ENCODE measurements at regions not wholly inside any gene's neighbourhood (a gene's known extent, or its start where the extent isn't known, plus 50 kb on each side); places are given as distances from the start of the nearest gene placed in this dataset.

DNA sequence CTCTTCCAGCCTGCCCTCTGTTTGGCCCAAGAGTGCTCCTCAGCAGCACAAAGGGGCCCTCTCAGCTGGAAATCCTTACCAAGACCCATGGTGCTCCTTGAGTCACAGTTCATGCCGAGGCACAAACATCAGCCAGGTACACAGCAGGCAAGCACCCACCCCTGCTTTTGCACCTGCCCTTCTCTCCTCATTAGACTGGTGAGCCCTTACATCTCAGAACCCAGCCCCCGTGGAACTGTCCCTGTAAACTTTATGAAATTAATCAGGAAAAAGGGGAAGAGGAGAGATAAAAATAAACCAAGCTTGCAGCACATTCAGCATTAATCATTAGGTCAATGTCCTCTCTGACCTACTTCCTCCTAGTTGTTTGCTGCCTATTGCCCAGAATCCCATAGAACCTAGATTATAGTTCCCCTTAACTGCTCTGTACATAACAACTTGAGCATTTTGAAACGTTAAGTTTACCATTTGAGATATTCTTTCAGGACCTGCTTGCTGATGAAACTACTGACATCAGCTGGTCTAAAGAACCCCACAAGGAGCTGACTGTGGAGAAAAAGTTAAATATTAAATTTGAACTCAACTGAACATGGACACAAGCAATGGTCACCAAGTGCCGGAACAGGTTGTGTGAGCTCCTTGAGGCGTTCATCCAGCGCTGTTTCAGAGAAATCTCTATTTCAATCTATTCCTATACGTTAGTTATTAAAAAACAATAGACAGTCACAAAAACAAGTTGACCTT is 738.4 kb downstream of the MATN1 start:
- no peak for ATAC-seq
- Mint-ChIP-seq H3K36me3 (no peaks in the 10 kb centered on the region), H3K9me3 (no peaks in the 10 kb centered on the region), H3K4me1 (no peaks in the 10 kb centered on the region), H3K4me3 (no peak overlapping the region), H3K27ac (no peak overlapping the region)
- DNase-seq (ENCODE audit: low spot score in 2 of 2): peak in 1 of 2 donors; percentile 23

DNA sequence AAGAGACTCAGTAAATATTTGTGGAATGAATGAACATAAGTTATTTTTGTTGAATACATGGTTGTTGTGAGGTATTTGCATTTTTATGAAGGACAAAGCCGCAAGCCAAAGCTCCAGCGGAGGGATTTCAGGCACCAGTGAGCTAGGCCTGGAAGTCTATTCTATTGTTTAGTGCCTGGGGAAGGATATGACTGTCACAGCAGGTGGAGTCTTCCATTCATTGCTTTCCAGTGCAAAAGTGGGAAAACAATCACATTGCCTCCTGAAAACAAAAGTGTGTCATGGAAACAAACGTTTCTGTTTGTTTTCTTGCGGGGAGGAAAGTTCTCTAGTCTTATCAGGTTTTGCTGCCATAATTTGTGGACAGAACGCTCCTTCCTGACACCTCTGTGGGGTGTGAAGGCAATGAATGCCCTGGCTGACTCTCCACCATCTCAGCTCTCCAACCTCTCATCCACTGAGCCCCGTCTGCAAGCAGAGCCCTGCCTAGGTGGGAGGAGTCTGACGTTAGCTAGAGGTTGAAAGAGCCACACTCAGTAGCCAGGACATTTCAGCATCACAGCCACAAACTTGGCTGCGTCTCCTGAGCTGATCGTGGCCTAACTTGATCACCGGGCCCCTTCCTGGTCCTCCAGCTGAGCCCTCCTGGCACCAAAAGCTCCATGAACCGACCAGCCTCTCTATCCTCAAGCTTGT is 739.1 kb downstream of the MATN1 start:
- Mint-ChIP-seq H3K4me1 (no peaks in the 10 kb centered on the region), H3K4me3 (no peak overlapping the region), H3K36me3 (no peaks in the 10 kb centered on the region), H3K9me3 (no peaks in the 10 kb centered on the region), H3K27ac (no peak overlapping the region)
- DNase-seq (ENCODE audit: low spot score in 2 of 2): peak in 1 of 2 donors; percentile 13
- ATAC-seq: no peak

DNA sequence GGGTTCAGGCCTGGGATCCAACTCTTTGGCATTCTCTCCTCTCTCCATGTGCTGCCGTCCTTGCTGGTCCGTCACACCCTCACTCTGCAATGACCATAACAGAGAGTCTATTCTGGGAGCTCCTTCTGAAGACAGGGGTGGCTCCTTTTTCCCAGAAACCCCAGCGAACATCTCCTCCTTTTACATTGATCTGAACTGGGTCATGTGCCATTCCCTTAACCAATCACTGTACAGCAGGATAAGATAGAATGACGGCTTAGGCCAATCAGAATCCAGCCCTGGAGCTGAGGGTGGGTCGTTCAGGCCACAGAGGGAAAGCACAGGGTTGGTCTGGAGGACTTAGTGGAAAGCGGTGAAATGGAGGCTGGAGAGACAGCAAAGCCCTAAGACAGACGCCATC is 740.1 kb downstream of the MATN1 start:
- Mint-ChIP-seq H3K4me3 (no peak overlapping the region), H3K9me3 (no peaks in the 10 kb centered on the region), H3K36me3 (no peaks in the 10 kb centered on the region), H3K27ac (no peak overlapping the region), H3K4me1 (no peaks in the 10 kb centered on the region)
- DNase-seq (ENCODE audit: low spot score in 2 of 2): peak in 1 of 2 donors; percentile 10
- no peak for ATAC-seq

DNA sequence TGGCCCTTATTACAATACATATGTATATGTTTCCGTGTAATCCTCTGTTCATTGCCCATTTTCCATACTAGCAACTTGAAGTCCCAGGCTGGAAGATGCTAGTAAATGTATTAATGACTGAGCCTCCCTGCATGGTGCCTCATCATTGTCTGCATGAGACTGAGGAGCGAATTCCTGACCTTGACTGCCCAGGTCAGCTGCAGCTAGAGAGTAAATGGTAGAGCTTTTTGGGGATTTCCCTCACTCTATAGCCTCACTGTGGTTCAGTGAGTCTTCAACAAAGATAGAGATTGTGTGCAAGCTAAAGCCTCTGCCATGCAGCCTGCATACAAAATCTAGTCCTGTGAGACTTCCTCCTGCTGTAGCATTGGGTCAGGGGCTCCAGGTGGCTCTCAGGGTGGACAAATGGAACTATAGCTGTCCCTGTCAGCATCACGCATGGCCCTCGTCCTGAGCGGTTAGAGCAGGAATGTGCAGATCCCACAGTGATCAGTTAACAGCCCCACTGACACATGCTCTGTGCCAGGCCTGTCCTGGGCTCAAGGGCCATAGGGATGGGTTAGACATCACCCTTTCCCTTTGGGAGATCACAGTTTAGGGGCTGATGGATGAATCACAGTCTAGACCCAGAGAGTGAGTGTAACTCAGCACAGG is 741.7 kb downstream of the MATN1 start:
- Mint-ChIP-seq H3K27ac (no peak overlapping the region), H3K9me3 (no peaks in the 10 kb centered on the region), H3K36me3 (no peaks in the 10 kb centered on the region), H3K4me3 (no peak overlapping the region), H3K4me1 (no peaks in the 10 kb centered on the region)
- peak in 1 of 2 donors; percentile 18 for DNase-seq (ENCODE audit: low spot score in 2 of 2)
- ATAC-seq: no peak

DNA sequence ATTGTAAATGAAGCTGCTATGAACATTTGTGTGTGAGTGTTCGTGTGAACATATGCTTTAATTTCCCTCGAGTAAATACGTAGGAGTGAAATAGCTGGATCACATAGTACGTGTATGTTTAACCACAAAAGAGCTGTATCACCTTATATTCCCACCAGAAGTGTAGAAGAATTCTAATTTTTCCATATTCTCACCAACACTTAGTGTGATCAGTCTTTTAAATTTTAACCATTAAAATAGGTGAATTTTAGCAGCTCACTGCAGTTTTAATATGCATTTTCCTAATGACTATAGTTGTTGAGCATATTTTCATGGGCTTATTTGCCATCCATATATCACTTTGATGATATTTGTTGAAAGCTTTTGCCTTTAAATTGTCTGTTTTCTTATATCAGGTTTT is 741.2 kb downstream of the PTPRU start:
- Mint-ChIP-seq H3K27ac (no peak overlapping the region), H3K4me3 (no peak overlapping the region), H3K4me1 (no peaks in the 10 kb centered on the region), H3K9me3 (no peaks in the 10 kb centered on the region), H3K36me3 (no peaks in the 10 kb centered on the region)
- ATAC-seq: no peak
- DNase-seq (ENCODE audit: low spot score in 2 of 2): no peak

DNA sequence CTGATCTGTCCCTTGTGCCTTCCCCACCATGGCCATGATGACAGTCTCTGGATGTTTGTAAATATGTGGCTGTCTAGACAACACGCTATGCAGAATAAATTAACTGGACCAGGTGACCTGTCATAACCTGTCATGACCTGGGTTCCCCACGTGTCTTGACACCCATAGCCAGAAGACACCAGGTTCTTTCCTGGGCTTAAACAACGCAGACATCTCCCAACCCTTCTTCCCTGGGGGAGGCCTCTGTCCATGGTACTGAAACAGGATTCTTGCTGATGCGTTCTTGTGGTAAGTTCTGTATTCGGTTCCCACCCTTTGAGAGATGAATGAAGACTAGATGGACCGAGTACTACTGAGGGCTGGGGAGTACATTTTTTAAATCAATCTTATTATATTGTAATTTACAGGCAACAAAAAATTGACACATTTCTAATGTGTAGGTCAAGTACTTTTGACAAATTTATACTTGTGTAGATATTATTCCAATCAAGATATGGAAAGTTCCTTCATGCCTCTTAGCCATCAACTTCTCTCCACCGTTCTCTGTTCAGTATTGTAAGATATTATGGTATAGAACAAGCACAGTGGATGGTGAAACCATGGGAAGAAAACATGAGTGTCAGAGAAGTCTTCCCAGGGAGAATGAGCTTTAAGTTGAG is 738.8 kb downstream of the PTPRU start:
- no peak overlapping the region for H3K4me3 Mint-ChIP-seq
- no peak for ATAC-seq
- no peaks in the 10 kb centered on the region for H3K9me3 Mint-ChIP-seq
- DNase-seq (ENCODE audit: low spot score in 2 of 2): peak in 1 of 2 donors; percentile 44
- no peaks in the 10 kb centered on the region for H3K36me3 Mint-ChIP-seq
- no peak overlapping the region for H3K27ac Mint-ChIP-seq
- peaks cover 6% of the 10 kb centered on the region for H3K4me1 Mint-ChIP-seq

DNA sequence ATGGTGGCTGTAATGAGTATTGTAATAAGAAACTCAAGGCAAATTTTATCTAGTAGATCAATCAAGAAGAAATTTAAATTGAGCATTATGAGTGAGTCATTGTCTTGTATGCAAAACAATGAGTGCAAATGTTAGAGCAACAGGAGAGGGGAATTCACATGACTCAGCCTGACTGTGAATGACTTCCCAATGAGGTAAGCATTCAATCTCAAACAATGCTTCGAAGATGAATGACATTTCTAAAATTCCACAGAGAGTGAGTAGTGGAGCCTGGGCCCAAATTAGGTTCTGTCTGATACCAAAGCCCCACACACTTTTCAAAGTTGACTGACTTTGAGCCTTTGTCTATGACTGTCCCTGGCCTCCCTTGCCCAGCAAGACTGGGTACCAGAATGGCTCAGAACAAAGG is 738.0 kb downstream of the PTPRU start:
- Mint-ChIP-seq H3K4me3 (no peak overlapping the region), H3K27ac (no peak overlapping the region), H3K9me3 (no peaks in the 10 kb centered on the region), H3K4me1 (peaks cover 6% of the 10 kb centered on the region), H3K36me3 (no peaks in the 10 kb centered on the region)
- DNase-seq (ENCODE audit: low spot score in 2 of 2) (peak in 1 of 2 donors; percentile 18), ATAC-seq (peak; percentile 84)

DNA sequence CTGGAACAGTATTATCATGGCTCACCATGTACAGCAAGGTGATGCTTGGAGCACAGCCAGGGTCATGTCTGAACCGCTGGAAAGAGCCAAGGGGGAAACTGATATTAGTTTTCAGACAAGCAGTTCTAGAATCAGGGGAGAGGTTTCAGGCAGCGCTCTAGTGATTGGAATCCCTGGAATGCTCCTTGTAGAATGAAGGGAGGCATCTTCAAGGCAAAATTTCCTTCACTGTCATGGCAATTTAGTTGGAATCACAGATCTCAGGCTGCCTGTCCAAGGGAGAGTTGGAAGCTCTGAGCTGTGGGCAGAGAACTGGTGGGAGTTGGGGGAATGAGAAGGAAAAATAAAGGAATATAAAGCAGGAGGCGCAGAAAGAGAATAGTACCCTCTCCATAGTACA is 737.1 kb downstream of the PTPRU start:
- Mint-ChIP-seq H3K36me3 (no peaks in the 10 kb centered on the region), H3K27ac (no peak overlapping the region), H3K4me1 (peaks cover 6% of the 10 kb centered on the region), H3K9me3 (no peaks in the 10 kb centered on the region), H3K4me3 (no peak overlapping the region)
- DNase-seq (ENCODE audit: low spot score in 2 of 2) (no peak), ATAC-seq (no peak)

DNA sequence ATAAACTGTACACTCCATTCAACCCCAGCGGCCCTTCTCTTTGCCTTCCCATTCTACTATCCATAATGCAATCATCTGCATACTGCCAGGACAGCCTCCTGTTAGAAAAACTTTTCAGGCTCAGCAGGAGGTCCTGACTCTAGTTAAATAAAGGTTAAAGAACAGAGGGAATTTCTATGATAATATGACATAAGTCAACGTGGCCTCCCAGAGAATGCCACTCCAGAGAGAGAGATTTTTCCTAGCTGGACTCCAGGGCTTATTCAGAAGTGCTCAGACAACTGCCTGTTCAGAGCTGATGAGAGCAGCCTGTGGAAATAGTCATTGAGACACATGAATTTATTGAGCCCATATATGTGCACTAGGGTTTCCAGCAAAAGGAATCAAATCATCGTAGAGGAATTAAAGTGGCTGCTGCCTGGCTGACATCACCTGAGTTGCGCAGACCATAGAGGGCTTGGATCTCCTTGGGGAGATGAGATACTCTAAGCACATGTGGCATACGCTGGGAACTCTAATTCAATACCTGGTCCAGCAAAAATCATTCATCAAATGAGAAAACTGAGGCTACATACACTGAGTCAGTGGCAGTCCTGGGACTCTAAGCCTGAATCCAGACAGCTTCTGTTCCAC is 736.2 kb downstream of the PTPRU start:
- ATAC-seq (no peak), DNase-seq (ENCODE audit: low spot score in 2 of 2) (peak in 1 of 2 donors; percentile 30)
- no peaks in the 10 kb centered on the region for H3K9me3 Mint-ChIP-seq
- H3K4me1 Mint-ChIP-seq: peaks cover 6% of the 10 kb centered on the region
- no peak overlapping the region for H3K4me3 Mint-ChIP-seq
- H3K27ac Mint-ChIP-seq: no peak overlapping the region
- H3K36me3 Mint-ChIP-seq: no peaks in the 10 kb centered on the region

DNA sequence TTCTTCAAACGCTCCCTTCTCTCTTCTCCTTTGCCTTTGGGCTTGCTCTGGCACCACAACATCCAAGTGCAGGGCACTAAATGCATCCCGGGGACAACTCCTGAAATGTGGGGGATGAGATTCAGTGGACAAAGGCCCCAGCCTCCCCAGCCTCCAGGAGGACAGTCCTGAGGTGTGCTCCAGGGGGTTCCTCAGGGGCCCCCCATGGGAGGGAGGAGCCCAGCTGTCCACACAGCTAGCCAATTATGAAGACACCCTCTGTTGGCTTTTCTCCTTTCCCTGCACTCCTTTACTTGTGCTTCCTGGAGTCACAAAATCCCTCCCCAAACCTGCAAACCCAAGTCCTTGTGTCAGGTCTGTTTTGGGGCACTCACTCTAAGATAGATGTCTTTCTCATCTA is 735.4 kb downstream of the PTPRU start:
- Mint-ChIP-seq H3K4me3 (no peak overlapping the region), H3K9me3 (no peaks in the 10 kb centered on the region), H3K27ac (peak overlapping the region; percentile 60), H3K4me1 (peaks cover 6% of the 10 kb centered on the region), H3K36me3 (no peaks in the 10 kb centered on the region)
- DNase-seq (ENCODE audit: low spot score in 2 of 2) (peak in 1 of 2 donors; percentile 17), ATAC-seq (no peak)

DNA sequence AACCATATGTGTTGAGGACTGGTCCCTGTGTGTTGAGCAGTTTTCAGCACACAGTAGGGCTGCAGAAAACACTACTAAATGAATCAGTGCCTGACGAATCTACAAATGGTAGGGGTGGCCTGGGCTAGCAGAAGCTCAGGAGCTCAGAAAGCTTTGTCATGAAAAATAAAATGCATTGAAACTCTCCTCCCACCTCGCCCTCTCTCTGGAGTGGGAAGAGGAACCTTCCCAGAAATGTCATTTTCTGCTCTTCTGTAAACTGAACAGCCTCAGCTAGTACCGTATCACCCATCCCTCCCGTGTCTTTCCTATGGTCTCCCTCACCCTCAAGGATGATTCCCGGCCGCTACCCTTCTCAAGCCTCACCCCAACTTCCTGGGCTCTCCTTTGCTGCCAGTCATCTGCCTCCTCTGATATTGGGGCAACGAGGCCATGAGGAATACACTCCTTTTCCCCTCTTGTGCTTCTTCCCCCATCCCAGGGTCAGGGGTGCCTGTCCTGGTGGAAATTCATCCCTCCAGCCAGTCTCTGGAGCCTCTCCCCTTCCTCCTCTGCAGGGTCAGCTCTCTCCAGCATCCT is 734.5 kb downstream of the PTPRU start:
- H3K4me1 Mint-ChIP-seq: peaks cover 6% of the 10 kb centered on the region
- DNase-seq (ENCODE audit: low spot score in 2 of 2): no peak
- no peaks in the 10 kb centered on the region for H3K9me3 Mint-ChIP-seq
- H3K36me3 Mint-ChIP-seq: no peaks in the 10 kb centered on the region
- no peak overlapping the region for H3K27ac Mint-ChIP-seq
- H3K4me3 Mint-ChIP-seq: no peak overlapping the region
- ATAC-seq: no peak

DNA sequence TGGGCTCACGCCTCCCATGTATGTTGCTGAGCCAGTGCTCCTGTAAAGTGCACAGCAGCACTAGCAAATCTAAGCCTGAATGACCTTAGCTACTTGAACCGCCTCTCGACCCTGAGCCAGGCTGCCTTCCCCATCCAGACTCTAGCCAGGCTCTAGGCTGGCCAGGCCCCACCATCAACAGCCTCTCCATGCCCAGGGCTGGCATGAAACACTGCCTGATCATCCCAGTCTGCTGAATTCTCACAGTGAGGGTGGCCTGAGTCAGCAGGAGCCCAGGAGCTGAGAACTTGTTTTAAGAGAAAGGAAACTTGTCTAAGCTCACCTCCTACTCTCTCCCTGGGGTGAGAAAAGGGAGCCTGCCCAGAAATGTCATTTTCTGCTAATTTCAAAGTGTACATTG is 733.3 kb downstream of the PTPRU start:
- Mint-ChIP-seq H3K9me3 (no peaks in the 10 kb centered on the region), H3K4me1 (peaks cover 6% of the 10 kb centered on the region), H3K36me3 (no peaks in the 10 kb centered on the region), H3K4me3 (no peak overlapping the region), H3K27ac (no peak overlapping the region)
- no peak for DNase-seq (ENCODE audit: low spot score in 2 of 2)
- ATAC-seq: no peak

DNA sequence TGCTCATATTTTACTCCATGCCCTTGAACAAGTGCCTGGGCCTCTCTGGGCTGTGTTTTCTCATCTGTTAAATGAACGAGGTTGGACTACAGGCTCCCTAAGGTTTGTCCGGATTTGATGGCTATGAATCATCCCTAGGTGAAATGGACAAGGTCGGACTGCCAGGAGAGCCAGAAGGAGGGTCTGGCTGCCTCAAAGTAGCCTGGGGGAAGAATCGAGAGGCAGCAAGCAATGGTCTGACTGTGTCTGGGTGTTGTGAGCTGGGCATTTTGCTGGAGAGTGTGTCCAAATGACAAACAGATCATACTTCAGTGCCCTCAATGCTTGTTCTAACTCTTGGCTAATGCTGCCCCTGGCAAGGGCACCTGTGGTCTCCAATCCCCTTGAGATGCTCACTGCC is 730.9 kb downstream of the PTPRU start:
- no peak overlapping the region for H3K27ac Mint-ChIP-seq
- ATAC-seq (no peak), DNase-seq (ENCODE audit: low spot score in 2 of 2) (no peak)
- peaks cover 6% of the 10 kb centered on the region for H3K4me1 Mint-ChIP-seq
- H3K9me3 Mint-ChIP-seq: no peaks in the 10 kb centered on the region
- H3K4me3 Mint-ChIP-seq: no peak overlapping the region
- H3K36me3 Mint-ChIP-seq: no peaks in the 10 kb centered on the region

DNA sequence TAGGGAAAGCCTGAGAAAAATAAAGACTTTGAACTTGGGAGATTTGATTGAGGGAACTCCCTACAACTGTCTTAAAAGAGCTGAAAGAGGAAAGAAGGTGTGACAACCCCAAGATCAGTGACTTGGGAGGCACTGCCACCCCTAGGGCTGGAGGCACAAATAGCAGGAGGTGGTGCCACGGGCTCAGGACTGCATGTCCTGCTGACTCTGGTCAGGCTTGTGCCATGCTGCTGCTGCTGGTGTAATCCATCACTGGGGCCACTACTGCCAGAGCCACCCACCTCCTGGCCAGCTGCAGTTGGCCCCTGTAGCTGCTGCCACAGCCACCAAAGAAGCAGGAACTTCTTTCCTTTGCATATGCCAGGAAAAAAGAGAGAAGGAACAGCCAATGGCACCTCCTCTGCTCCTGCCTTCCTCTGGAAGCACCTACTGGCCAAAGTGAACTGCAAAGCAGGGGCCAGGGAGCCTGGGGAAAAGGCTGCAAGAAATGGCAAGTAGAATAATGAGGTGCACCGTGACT is 730.3 kb downstream of the PTPRU start:
- Mint-ChIP-seq H3K4me3 (no peak overlapping the region), H3K4me1 (peaks cover 6% of the 10 kb centered on the region), H3K9me3 (no peaks in the 10 kb centered on the region), H3K27ac (no peak overlapping the region), H3K36me3 (no peaks in the 10 kb centered on the region)
- ATAC-seq (no peak), DNase-seq (ENCODE audit: low spot score in 2 of 2) (no peak)
